GM21447 (cell line): ENCODE measurements at regions not wholly inside any gene's neighbourhood (a gene's known extent, or its start where the extent isn't known, plus 50 kb on each side); places are given as distances from the start of the nearest gene placed in this dataset.
"Not testable (repeated sequence)": the region's sequence is repeated elsewhere in the genome, so short reads cannot be mapped to it uniquely, and the experiment has no call there.

Experiments used
- ATAC-seq: cut with Tn5 transposase; IDR thresholded peaks from one replicate; pipeline ENCODE4 v1.9.1; 2021; ENCODE audit not compliant: unreplicated experiment

DNA sequence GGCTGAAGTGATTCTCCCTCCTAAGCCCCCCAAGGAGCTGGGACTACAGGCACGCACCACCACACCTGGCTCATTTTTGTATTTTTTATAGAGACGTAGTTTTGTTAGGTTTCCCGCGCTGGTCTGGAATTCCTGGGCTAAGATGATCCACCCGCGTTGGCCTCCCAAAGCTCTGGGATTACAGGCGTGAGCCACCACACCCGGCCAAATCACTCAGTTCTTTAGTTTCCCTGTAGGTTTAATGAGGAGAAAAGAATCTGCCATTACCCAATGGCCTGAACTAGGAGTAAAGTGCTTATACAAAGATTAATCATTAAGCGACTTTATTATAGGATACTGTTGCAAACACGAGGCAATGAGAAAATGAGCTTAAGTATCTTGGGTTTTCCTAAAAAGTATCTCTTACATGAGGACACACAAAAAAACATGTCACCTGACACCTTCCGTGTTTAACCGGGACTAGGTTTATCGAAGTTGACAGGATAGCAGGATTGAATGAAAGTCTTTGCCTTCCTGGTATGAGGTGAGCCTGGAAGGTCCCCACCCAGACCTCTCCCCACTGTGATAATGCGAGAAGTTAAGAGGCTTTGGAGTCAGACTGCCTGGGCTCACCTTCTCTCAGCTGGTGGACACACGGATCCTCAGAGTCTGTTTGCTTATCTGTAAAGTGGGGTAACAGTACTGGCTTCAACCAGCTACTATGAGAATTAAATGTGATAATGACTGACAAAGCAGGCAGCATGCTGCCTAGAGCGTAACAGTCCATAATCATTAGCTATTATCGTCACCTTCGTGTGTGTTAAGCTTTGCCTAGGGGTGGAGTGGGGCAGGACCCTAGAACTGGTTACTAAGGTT, 133.5 kb upstream of the KRAS start:
- ATAC-seq: no peak

DNA sequence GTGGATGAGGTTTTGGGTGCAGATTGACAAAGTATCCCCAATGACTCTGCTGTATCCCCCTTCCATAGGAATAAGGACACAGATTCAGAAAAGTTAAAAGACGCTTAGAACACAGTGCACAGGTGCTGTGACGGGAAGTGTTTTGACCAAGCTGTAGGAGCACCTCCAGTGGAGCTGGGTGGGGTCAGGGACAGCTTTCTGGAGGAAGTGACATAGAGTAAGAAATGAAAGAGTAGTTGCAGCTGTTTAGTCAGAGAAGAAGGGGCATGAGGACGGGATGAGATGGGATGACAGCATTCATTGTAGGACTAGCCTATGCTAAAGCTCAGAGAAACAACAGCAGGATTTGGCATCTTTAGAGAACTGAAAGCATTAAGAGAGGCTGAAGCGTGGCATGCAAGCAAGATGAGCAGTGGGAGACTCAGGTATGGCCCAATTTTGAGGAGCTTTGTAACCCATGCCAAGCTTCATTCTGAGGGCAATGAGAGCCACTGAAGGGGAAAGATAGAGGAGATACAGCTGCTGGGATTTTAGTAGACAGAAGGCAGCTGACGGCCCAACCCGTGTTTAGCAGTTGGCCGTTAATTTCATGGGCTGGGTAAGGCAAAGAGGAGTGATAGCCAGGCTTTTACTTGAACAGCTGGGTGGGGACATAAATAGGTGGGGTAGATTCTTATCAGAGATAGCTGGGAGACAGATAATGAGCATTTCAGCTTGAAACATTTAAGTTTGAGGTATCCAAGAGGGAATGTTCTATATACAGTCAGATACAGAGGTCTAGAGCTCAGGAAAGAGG, 131.8 kb upstream of the KRAS start:
- ATAC-seq: no peak

DNA sequence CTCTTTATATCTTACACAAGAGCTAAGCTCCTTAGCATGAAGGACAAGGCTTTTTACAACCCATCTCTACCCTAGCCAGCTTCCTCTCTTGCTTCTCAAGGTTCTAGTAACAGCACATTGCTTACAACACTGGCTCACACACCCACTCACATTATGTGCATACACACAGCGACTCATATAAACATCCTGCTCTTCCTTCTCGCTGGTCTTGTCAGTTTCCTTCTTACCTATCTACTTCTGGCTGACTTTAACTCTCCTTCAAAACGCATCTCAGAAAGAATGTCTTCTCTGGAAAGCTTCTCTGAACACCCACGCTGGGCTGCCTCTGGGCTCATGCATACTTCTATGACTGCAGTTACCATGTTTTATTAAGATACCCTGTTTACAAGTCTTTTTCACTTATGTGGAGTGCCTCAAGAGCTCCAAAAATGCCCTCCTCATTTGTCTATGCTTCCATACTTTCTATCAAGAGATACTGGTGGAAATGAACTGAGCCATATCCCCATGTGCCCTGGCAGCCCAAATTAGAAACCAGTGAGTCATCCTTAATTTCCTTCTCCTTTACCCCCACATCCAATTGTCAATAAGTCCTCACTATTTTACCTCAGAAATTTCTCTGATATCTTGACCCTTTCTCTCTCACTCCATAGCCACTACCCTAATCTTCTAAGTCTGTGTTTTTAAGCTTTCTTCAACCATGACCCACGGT, 126.9 kb upstream of the KRAS start:
- ATAC-seq: no peak

DNA sequence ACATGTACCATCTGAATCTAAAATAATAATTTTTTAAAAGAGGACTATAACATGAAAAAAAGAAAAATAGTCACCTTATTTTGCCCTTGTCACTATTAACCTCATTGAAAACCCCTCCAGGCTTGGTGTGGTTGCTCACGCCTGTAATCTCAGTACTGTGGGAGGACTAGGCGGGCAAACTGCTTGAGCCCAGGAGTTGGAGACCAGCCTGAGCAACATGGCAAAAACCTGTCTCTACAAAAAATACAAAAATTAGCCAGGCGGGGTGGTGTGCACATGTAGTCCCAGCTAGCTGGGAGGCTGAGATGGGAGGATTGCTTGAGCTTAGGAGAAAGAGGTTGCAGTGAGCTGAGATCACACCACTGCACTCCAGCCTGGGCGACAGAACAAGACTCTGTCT, 126.3 kb upstream of the KRAS start:
- ATAC-seq: no peak

DNA sequence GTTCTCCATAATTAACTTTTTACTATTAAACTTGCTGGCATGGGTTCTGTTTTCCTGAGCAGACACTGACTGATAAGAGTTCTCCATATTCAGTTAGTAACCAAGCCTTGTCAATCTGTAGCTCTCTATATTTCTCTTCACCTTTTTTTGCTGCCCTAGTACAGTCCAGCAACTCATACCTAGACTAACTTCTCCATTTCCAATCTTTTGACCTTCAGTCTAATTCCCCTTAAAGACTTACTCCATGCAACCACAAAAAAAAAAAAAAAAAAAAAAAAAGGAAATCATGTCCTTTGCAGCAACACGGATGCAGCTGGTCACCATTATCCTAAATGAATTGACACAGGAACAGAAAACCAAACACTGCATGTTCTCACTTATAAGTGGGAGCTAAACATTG, 125.7 kb upstream of the KRAS start:
- ATAC-seq: no peak

DNA sequence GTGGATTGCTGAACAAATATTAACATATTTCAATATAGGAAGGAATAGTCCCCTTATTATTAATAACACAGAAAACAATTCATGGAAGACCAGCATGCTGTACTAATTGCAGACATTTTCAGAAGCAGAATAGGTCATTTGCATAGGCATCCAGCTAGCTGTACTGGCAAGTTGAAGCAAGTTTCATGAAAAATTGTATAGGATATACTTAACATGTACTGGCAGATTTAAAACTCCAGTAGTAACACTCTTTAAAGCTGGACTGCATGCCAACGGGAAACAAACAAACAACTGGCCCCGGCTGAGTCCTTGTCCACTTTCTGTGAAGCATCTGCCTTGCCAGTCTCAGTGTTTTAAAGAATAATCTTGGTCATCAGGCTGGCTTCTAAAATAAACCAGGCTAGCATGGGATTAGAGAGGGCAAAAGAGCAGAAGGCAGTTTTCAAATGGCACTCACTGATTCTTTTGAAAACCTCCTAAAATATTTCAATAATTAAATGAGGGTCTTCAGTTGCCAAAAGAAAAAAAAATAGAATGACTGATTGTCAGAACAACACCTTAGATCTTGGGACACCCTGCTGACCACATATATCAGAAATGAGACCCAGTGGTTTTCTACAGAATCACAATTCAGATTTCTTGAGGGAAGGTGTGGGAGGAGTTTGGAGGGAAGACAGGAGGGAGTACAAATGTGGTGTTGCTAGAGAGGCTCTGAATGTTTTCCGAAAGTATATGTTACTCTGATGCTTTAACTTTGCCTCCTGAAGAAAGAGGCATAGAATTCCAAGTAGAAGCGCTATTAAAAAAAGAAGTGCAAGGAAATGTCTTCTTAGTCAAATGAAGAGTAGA, 122.5 kb upstream of the KRAS start:
- no peak for ATAC-seq

DNA sequence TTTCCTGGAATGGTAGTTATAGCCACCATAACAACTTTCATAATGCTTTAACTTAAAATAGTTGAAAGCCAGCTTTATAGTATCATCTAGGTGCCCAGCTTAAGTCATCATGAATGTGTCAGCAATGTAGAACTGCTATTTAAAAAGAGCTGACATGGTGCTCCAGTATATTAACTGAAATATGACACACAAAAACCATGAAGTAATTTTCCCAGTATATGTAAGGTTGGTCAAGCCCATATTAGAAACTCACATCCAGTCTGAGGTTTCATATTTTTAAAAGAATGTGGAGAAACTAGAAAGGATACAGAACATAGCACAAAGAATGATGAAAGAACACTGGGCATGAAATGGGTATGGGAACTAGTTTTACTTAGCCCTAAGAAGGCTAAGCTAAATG, 121.3 kb upstream of the KRAS start:
- ATAC-seq: no peak

DNA sequence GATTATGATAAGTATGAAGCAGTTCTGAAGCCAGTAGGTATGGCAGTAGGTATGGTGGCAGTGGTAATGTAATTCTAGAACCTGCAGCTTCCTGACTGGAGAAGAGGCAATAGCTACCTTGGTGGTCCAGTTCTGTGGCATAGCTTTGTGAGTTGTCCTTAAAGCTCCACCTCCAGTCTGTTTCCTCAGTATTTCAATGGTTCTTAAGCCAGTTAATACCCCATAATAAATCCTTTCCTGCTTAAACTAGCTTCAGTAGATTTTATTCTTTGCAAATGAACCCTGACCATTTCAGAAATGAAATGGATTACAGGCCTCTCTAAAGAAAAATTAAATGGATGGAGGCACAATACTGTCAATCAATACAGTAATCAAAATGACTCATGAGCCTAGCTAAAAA, 117.8 kb upstream of the KRAS start:
- ATAC-seq: no peak

DNA sequence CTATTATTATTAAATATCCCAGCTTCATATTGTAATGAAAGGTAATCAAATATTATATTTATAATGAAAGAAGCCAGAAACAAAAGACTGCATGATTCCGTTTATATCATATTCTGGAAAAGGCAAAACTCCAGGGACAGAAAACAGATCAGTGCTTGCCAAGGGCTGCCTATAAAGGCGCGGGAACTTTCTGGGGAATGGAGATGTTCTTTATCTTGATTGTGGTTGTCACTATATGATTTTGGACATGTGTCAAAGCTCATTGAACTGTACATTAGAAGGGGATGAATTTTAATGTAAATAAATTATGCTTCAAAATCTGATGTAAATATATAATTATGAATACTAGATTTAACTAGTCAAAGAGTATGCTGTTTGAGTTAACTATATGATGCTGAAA, 115.4 kb upstream of the KRAS start:
- ATAC-seq: no peak

DNA sequence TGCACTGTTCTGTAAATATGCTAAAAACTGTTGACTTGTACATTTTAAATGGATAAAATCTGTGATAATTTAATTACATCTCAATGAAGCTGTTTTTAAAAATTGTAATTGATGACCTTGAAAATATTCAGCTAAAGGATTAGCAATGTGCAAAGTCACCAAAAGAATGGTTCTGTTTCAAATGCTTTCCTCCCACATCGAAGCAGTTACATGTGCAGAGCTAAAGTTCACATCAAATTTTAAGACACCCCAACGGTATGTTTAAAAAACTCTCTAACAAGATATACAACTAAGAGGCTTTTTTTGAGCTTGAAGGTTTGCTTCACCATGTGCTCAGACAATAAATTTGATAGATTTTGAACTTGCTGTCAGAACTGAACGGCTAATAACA, 114.6 kb upstream of the KRAS start:
- ATAC-seq: peak; percentile 5

DNA sequence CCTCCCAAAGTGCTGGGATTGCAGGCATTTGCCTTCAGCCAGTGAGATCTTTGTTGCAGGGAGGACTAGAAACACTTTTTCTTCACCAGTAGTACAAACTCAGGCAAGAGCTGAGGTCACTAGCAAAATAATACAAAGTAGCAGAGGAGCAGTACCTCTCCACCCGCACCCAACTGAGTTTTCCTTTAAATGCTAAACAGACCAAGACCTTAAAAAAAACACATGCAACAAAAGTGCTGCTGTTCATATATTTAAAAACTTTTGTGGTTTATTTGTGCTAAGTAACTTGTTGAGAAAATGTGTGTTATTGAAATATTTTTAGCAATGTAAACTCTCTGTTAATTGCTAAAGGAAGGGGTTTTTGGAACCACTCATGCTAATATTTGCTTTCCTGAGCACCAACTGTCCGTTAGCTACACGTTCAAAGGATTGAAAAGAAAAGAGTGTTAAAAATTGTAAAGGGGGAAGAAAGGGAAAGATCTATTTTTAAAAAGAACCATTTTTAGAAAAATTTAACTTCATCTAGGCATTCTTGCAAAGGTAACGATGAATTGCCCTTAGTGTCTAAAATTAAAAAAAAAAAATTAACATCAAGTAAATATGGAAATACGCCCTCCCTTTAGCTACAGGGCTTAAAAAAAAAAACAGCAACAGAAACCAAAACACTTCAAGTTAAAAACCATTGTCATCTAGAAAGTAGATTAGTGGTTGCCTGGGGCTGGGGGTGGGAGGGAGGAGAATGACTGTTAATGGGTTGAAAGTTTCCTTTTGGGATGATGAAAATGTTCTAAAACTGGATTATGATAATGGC, 114.0 kb upstream of the KRAS start:
- ATAC-seq: peak; percentile 86

DNA sequence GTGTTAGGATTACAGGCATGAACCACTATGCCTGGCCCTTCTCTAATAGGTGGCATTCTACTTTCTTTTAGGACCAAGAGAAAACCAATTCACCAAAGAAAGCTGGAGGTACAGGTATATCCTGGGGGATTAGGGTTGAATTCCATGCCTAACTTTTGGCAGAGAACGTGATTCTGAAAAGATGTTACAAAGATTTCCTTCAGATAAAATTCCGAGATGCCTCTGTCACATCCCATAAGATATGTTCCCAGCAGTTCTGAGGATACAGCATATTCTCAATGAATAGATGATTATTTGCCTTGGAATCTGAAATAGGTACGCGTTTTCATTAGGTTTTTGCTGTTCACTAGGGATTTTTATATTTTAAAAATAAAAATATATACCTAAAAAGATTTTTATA, 111.9 kb upstream of the KRAS start:
- no peak for ATAC-seq

DNA sequence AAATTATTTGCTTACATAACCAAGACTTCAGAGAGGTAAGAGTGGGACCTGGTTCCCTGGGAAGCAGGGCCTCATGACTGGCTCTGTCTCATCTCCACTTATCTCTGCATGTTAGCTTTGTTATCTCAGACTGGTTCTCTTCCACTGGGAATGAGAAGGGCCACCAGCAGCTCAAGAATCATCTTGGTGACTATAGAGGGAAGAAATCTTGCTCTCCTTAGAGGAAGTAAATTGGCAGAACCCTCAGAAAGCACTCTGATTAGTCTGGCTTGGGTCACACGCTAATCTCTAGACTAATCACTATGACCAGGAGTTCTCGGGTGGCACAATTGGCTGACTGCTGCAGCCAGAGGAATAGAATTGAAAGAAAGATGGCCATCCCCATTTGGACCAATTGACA, 110.8 kb upstream of the KRAS start:
- no peak for ATAC-seq

DNA sequence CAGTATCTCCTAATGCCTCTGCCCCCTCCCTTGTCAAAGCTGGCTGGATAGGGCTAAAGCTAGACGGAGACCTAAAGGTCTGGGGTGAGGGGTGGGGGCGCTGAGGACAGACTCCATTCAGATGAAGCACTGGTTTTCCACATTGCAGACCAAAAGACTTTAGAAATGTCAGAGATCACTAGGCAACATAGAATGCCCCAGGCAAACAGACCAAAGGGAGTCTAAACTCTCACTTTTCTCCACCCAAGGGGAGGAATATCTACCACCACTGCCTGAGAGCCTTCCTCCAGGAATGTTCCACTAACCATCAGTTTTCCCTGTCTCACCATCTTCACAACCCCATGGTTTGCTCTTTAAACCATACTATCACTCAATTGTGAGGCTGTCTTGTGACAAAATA, 106.9 kb upstream of the KRAS start:
- no peak for ATAC-seq

DNA sequence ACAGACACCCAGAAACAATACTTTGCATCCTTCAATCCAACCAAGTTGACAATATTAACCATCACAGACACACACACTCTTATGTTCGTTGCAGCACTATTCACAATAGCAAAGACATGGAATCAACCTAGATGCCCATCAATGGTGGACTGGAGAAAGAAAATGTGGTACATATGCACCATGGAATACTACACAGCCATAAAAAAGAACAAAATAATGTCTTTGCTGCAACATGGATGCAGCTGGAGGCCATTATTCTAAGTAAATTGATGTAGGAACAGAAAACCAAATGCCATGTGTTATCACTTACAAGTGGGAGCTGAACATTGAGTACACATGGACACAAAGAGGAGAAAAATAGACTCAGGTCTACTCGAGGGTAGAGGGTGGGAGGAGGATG, 102.2 kb upstream of the KRAS start:
- ATAC-seq: not testable (repeated sequence)

DNA sequence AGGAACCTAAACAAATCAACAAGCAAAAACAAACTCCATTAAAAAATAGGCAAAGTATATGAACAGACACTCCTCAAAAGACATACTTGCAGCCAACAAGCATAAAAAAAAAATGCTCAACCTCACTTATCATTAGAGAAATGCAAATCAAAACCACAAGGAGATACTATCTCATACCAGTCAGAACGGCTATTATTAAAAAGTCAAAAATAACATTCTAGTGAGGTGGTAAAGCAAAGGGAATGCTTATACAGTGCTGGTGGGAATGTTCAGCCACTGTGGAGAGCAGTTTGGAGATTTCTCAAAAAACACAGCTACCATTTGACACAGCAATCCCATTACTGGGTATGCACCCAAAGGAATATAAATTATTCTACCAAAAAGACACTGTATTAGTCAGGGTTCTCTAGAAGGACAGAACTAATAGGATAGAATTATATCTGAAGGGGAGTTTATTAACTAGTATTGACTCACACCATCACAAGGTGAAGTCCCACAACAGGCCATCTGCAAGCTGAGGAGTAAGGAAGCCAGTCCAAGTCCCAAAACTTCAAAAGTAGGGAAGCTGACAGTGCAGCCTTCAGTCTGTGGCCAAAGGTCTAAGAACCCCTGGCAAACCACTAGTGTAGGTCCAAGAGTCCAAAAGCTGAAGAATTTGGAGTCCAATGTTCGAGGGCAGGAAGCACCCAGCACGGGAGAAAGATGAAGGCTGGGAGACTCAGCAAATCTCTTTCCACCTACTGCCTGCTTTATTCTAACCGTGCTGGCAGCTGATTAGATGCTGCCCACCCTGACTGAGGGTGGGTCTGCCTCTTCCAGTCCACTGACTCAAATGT, 101.6 kb upstream of the KRAS start:
- peak; percentile 67 for ATAC-seq

DNA sequence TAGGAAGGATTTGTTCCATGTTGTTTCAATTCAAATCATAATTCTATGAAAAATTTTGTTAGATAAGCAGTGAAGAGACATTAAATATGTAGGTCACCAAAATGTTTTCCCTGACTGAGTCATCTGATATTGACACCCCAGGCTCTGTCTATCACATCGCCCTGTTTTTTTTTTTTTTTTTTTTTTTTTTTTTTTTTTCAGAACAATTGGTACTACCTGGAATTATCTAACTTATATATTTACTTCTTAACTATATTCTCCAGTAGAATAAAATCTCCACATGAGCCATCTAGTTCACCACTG, 97.8 kb upstream of the KRAS start:
- no peak for ATAC-seq

DNA sequence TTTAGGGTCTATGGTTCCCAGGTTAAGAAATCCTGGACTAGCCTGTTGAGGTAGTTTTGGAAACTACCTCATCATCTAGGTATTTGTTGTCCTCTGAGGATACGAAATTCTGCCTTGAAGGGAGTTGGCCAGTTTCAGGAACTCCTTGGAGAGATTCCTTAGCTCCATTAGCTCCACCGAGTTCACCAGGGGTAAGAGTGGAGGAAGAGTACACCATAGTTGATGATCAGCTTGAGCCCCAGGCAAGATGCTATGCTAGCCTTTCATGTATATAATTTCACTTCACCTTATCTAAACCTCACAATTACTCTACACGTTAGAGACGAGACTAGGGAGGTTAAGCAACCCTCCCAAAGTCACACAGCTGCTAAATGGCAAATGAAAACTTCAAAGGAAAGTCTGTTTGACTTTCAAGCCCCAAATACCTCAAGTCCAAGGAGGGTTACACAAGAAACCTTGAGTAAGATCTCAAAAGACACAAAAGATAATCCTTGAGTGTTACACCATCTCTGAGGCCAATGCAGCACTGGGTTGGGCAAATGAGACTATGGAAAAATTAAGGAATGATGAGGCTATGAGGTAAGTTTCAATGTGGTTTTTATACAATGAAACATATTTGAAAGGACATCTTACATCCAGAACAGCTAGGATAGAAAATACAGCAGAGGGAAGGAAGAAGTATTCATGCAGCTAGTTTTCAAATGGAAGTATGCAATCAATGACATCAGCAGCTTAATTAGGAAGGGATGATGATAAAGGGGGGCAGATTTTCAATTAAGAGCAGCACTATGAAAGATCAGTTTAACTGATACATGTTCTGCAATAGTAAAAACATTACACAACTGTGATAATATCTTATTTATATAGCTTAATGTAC, 97.2 kb upstream of the KRAS start:
- no peak for ATAC-seq
